ENCODE measurements at regions not wholly inside any gene's neighbourhood (a gene's known extent, or its start where the extent isn't known, plus 50 kb on each side); places are given as distances from the start of the nearest gene placed in this dataset.

DNA sequence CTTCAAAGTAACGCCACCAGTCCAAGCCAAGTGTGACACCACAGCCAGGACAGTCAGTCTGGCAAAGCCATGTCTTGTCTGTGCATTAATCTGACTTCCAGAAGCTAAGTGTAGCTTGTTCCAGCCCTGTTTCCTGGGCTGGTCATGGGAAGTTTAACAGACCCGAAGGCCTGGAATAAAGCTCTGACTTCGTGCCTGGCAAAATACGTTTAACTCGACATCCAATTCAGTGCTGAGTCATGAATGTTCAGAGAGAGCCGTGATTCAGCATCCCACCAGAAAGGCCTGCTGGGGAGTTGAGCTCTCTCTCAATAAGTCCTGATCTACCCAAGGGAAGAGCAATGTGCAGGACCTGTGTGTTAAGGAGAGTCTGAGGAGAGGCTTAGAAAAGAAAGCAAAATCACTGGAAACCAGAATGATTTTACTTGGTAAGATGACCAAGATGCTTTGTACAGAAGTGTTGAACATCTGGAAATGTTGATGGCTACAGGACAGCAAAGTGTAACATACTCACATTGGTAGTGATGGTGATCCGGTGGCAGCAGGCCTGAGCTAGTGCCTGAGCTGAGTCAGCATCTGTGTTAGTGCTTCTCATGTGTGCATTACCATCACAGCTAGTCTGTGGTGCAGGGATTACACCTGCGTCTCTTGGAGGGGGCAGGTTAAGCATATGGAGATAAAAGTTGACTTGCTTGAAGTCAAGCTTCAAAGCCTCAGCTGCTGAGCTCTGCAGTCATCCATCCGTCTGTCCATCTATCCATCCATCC is 743.7 kb upstream of the HS6ST1 start:
- DNase-seq: no peak

DNA sequence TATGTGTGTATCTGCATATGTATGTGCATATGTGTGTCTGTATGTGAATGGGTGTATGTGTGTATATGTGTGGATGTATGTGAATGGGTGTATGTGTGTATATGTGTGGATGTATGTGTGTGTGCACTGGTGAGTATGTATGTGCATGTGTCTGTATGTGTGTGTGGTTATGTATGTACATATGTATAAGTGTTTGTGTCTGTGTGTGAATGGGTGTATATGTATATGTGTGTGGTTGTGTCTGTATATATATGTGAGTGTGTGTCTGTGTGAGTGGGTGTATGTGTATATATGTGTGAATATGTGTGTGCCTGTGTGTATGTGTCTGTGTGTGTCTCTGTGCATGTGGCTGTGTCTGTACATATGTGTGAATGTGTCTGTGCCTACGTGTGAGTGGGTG is 748.4 kb upstream of the HS6ST1 start:
- no peak for DNase-seq

DNA sequence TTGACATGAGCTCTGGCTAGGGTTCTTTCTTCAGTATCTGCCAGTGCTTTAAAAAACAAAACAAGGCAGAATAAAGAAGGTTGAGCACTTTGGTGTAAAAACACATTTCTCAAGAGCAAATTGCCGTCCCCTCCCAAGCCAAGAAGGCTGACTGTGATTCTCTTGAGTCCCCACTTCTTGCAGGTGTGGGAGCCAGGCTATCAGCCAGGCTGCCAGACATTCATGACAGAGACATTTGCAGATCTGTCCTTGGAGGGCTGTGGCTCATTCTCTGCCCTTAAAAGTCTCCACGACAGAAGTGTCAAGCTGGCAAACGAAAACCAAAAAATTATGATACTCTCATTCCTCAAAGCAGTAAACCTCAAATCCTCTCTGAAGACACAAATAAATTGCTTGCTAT is 749.3 kb upstream of the HS6ST1 start:
- DNase-seq: no peak

- no peak for DNase-seq
These were observed 749.9 kb upstream of the HS6ST1 start for GRCh38 chr2:129068543-129068942.

- no peak for DNase-seq
These were observed 751.4 kb upstream of the HS6ST1 start for GRCh38 chr2:129069875-129070594.

DNA sequence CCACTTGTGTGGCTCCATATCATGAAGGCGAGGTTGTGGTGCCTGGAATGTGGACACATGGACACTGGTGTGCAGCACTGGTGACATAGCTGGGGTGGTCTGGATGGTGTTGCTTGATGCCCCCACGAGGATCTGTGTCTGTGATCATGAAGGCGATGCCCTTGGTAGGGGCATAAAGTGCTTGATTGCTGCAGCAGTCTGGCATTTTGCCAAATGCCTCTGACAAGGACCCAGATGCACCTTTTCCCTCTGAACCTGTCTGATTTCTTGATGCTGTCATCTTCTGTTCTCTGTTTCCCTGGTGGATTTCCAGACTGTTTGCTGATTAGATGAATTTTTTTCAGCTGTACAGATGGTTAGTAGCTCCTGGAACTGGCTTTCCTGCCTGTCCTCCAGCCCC is 752.0 kb upstream of the HS6ST1 start:
- DNase-seq: no peak

GRCh38 chr2:129071531-129071930 is 752.9 kb upstream of the HS6ST1 start:
- no peak for DNase-seq

GRCh38 chr2:129074298-129074920 is 755.7 kb upstream of the HS6ST1 start:
- no peak for DNase-seq

DNA sequence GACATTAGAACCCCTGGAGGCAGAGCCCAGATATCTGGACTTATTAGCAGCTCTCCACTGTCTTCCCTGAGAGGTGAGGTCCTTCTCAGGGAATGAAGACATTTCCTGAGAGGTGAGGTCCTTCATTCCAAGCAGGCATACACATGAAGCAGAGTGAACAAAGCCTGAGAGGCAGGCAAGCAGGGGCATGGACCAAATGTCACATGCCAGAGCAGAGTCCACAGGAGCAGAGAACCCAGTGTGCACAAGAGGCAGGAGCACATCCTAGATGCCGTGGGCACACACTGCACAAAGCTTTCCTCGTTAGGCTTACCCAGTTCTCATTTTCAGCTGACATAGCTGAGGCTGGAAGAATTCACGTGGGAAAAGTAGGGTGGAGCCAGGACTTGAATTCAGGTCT is 759.9 kb upstream of the HS6ST1 start:
- DNase-seq: no peak

- no peak for DNase-seq
These were observed 762.2 kb upstream of the HS6ST1 start for GRCh38 chr2:129080715-129081476.

DNA sequence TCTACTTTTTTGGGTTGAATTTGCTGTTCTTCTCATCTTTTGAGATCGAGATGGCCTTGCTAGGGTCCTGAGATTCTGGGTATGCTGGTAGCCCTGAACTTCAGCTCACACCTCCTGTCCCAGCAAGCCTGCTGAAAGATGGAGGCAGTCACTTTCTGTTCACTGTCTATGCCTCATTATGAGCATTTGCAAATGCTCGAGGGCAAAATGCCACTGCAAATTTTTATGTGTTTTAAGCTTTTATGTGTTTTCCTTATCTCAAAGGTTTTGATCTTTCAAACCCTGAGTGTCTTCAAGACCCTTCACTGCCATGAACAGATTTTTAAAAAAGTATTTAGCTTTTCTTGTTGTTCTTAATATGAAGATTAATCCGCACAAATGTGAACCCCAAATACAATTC is 766.7 kb upstream of the HS6ST1 start:
- no peak for DNase-seq

GRCh38 chr2:129087133-129087813 is 768.6 kb upstream of the HS6ST1 start:
- DNase-seq: no peak

DNA sequence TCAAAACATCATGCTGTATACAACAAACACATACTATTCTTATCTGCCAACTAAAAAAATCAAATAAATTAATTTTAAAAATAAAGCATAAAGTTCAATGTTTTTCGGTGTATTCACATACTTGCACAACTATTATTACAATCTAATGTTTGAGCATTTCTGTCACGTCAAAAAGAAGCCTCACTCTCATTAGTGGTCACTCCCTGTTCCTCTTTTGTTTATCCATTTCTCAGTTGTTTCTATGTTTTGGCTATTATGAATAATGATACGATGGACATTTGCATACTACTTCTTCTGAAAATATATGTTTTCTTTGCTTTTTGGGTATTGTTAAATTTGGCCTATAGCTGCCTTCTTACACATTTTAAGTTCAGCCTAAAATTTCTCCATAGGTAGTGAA is 773.0 kb upstream of the HS6ST1 start:
- DNase-seq: no peak

DNA sequence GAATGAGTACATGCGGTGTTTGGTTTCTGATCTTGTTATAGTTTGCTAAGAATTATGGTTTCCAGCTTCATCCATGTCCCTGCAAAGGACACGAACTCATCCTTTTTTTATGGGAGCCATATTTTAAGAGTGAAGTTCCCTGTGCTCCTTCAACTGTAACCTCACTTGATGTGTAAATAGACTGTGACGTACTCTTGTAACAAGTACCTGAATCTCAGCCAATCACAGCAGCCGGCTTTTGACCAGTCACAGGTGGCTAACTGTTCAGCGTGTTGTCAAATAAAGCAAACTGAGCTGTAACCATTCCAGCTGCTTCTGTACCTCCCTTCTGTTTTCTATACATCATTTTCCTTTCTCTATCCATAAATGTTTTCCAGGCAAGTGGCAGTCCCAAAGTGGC is 774.3 kb upstream of the HS6ST1 start:
- DNase-seq: peak; percentile 40

- no peak for DNase-seq
These were observed 782.5 kb upstream of the HS6ST1 start for GRCh38 chr2:129101186-129101585.

GRCh38 chr2:129103936-129104878 is 785.5 kb upstream of the HS6ST1 start:
- peak; percentile 14 for DNase-seq

- no peak for DNase-seq
These were observed 793.5 kb upstream of the HS6ST1 start for GRCh38 chr2:129112181-129112580.

- DNase-seq: no peak
These were observed 795.1 kb upstream of the HS6ST1 start for GRCh38 chr2:129113776-129114175.

- no peak for DNase-seq
These were observed 798.8 kb upstream of the HS6ST1 start for GRCh38 chr2:129117434-129117833.

- no peak for DNase-seq
These were observed 799.6 kb upstream of the HS6ST1 start for GRCh38 chr2:129118296-129118695.

DNA sequence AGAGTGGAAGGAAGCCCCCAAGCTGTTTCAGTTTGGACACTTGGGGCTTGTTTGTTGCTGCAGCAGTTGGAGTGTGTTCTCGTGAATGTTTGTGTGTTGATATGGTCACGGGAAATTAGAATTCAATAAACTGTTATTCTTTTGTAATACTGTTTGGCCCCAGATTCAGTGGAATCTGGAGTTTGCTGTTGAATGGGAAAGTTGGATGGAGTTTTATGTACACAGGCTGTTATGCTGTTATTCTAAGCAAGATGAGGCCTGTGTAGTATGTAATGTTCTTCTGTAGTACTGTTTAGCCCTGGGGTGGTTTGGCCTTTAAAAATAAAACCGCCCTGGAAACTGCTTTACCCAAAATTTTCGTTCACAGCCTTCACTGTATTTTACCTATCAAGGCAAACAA is 810.4 kb upstream of the HS6ST1 start:
- DNase-seq: no peak

All from NCI-H2107 (cell line).